Left ventricle myocardium superior (tissue), 1 donor: ENCODE measurements at regions not wholly inside any gene's neighbourhood (a gene's known extent, or its start where the extent isn't known, plus 50 kb on each side); places are given as distances from the start of the nearest gene placed in this dataset.

Source experiments
- ATAC-seq: fragments of 200-7000 bp; cut with Tn5 transposase; one replicate; pipeline ENCODE4 v1.9.1; 2020; ENCODE audit warnings: mild to moderate bottlenecking, moderate library complexity
- DNase-seq: peaks from one replicate; pipeline ENCODE4 v3.0.0-alpha.2; 2020
- intact Hi-C: fragments of 100-400 bp; cut with micrococcal nuclease; formaldehyde crosslinking; loops from one replicate; pipeline ENCODE4 v1.11.0; 2022
- donor health status: DM: no; HTN: yes; CAD: no; lungs with severe emphysema.

DNA sequence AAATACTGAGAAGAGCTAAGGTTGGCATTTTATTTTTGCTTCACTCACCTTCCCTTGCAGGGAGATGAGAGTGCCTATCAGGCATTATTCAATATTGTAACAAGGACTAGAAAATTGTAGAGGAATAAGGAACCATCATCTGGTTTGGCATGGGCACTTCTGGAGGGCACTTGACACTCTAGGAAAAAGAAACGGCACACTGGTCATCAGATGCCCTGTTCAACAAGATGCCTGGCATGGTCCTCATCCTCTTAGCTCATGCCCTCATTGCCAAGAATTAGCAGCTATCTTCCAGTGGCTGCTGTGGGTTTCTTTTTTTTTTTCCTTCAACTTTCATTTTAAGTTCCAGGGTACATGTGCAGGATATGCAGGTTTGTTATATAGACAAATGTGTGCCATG, 95.1 kb upstream of the ESRRG start:
- peak; percentile 72 for ATAC-seq
- DNase-seq, result no peak
- intact Hi-C loops, result no loop called here

DNA sequence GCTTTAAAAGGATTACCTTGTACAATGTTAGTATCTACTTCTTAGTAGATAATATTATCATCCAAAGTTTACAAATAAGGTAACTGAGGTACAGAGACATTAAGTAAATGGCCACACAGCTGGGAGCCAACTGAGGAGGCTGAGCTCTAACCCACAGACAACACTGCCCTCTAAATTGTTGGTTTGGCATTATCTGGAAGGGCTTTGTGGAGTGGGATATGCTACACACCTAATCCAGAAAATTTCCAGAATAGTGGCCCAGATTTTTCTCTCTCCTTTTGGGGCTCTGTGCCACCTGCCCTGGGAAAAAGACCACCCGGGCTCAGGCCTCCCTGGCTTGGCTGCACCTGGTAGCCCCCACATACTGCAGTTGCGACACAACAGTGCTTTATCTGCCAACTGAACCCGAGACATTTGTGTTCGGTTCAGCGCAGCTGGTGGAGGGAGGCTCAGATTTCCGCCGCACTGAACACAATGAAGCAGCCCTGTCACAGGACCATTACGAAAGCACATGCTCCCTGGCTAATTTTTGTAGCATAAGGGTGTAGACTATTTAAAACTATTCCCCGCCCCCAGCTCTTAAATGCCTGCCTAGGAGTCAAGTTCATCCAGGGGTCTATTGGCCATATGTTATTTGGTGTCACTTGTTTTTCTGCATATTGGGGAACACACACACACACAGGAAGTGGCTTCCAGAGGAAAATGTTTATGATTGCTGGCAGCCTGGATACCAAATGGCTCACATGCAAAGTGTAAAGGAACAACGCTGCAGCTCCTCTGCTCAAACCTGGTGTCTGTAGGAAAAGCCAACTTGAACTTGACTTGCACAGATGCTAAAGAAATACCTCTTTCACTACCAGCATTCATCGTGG, 92.3 kb upstream of the ESRRG start:
- intact Hi-C loops, result no loop called here
- ATAC-seq, result peak; percentile 90
- peak; percentile 39 for DNase-seq

DNA sequence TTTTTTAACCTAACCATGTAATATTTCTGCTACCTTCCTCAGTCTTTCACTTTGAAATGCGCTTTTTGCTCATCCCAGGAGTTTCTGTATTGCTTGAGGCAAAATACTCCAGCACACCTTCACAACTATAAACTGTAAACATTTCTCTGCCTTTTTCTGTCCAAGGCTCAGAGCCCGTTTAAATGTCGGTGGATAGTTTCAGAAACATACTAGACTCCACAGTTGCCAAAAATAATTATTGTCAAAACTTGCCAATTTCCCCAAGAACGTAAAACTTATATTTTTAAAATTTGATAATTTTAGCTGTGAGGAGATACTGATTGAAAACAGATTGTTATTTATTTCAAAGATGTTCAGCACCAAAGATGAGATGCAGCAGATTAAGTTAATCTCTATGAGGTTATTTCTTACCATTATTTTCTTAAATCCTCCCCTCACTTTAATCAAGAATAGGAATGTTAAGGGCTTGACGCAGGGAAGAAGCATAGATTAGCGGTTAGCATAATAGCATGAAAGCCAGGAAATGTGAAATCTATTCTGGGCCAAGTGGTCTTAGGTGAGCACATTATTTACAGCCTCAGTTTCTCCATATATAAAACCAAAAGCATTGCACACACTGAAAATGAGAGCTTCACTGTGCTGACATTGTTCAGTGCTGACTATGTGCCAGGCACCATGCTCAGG, 91.5 kb upstream of the ESRRG start:
- ATAC-seq, result peak; percentile 29
- DNase-seq, result no peak
- intact Hi-C loops, result no loop called here

DNA sequence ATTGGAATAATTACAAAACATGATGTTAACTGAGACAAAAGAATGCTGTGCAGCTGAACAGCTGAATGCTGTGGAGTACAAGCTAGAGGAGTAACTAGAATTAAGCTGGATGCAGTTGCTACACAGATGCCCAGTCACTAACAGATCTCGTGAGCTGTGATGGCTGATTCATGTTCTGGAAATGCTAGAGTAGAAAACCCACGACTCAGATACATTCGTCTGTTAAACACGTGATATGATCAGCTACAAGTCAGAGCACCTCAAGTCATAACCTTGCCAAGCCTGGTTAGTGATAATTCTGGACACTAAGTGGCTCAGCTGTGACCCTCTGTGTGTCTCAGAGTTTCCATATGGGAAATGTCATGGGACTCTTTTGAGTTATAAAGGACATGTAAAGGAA, 89.7 kb upstream of the ESRRG start:
- intact Hi-C loops, result no loop called here
- DNase-seq (no peak), ATAC-seq (peak; percentile 41)

DNA sequence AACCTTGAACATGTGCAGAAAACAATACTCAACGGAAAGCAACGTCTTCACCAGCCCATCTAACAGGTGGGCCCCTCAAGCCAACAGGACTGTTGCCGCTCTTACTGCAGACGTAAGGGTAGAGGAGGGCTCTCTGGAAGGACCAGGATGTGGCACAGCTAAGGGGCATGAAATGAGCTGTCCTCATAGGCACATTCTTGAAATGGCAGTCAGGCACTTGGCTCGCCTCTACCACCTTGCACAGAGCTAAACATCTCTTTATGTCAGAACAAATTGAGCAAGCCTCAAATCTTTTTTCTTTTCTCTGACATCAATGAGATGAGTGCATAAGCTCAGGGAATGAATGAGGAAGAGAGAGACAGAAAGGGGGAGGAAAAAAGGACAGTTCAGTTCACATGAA, 86.4 kb upstream of the ESRRG start:
- intact Hi-C loops, result no loop called here
- no peak for ATAC-seq

DNA sequence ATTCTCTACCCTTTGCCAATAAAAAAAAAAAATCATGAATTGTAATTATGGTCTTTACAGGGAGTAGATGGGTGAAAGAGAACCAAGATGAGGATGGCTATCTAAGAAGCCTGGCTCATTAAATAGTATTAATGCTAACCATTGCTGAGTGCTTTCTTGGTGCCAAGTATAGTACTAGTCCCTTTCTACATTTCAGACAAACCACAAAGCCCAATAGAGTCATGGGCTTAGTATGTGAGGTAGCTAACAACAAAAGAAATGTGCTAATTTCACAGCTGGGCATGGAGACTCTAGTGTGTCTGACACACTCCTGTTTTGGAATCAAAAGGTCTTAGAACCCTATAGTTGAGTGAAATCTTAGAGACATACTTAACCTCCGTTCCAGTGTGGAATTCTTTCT, 84.5 kb upstream of the ESRRG start:
- no peak for ATAC-seq
- intact Hi-C loops, result no loop called here
- DNase-seq, result no peak

More for the DNA sequence above, 86.4 kb upstream of the ESRRG start:
- no peak for DNase-seq

DNA sequence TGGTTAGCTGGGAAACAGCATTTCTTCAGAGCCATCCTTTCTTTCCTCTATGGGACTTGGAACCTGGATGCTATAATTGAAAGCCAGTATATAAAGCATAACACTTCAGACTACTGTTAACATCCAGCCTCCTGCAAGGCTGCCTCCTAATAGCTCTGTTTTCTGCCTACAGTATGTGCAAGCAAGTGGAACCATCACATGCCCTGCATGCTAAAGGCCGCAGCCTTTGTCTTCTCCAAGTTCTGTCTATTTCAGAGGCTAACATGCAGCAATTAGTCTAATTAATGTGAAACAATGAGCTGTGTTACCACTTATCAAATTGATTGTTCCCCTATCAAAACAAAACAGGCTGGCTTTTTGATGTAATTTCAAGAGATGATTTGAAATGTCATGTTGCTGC, 82.7 kb upstream of the ESRRG start:
- peak; percentile 8 for ATAC-seq
- intact Hi-C loops, result no loop called here
- no peak for DNase-seq

DNA sequence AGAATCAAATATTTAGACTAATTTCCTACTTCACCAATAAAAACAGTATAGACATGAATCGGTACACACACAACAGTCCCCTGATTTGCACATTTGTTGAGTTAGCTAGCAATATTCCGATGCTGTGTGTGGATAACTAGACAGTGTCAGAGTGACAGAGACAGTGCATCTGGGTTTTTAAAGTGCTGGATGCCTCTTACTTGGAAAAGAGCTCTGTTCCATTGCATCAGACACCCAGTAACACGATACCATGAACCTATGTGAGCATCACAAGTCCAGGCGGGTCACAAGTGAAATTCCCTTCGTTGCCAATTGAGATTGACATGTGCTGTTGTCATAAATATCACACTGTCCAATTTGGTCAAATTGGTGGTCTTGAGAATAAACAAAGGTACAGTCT, 82.0 kb upstream of the ESRRG start:
- ATAC-seq (peak; percentile 94), DNase-seq (no peak)
- intact Hi-C loops, result no loop called here

DNA sequence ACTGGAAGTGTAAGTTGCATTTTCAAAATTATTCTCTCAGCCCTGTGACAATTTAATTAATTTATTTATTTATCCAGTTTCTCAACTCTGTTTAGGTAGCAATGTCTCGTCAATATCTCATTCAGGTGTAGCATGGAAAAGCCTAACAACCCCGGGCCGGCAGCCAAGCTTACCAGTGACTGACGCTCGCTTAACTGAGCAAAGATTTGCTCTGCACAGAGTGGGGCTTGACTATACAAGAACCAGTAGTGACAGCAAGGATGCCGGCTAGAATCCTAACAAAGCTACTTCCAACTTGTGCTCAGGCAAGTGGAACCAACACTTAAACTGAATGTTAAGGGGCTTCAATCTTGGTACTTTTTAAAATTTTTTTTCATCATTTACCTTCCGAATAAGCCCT, 80.9 kb upstream of the ESRRG start:
- DNase-seq, result peak; percentile 33

DNA sequence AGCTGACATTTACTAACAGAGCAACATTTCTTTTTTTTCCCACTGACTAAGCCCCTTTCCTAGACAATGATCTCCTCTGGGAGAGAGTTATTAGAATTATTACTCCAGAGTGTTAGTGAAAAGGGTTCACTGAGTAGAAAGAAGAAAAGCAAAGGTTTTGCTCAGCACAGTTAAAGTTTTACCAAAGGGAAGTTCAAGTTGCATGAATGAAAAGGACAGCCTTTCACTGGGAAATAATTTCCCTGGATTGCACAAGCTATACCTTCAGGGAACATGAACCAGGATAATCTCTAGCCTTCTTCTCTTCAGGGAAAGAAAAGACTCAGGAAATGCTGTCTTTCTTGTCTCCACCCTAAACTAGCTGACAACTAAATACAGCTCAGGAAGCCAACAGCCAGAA, 71.4 kb upstream of the ESRRG start:
- no peak for DNase-seq
- peak; percentile 14 for ATAC-seq
- intact Hi-C loops, result no loop called here

More for the DNA sequence above, 80.9 kb upstream of the ESRRG start:
- intact Hi-C loops, result no loop called here
- peak; percentile 64 for ATAC-seq

DNA sequence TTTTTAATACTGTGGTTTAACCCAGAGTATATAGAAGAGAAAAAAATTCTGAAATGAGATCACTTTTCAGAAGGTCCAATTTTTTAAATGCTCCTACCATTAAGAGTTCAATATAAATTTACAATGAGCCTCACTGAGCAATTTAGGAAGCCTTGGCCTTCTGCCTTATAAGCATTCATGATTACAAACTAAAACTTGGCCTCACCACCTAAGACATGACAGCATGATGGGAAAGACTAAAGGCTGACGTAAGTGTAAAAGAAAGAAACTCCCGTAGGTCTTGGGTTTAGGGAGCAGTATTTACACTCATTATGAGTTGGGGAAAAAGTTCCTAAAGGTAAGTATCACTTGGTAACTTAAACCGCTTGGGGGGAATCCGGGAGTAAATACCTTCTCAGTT, 70.7 kb upstream of the ESRRG start:
- peak; percentile 27 for ATAC-seq
- DNase-seq, result no peak

DNA sequence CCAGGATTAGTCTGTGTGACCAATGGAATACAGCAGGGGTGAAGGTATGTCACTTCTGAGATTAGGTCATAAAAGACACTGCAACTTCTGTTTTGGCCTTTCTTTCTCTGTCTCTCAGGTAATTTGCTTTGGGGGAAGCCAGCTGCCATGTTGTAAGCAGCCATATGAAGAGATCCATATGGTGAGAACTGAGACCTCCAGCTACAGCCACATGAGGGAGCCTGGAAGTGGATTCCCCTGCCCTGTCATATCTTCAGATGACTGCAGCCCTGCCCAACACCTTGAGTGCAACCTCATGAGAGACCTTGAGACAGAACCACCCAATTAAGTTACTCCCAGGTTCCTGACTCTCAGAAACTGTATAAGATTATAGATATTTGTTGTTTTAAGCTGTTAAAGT, 70.1 kb upstream of the ESRRG start:
- DNase-seq, result no peak
- intact Hi-C loops, result no loop called here
- ATAC-seq, result no peak

More for the DNA sequence above, 70.7 kb upstream of the ESRRG start:
- intact Hi-C loops, result no loop called here

DNA sequence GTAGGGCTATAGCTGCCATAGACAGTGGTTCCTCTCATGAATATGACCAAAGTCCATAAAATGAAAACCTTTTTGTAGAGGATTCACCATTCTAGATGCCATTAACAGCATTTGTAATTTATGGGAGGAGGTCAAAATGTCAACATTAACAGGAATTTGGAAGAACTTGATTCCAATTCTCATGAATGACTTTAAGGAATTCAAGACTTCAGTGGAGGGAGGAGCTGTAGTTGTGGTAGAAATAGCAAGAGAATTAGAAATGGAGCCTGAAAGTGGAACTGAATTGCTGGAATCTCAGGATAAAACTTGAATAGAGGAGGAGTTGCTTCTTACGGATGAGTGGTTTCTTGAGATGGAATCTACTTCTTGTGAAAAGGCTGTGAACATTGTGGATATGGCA, 65.4 kb upstream of the ESRRG start:
- intact Hi-C loops, result no loop called here
- ATAC-seq (no peak), DNase-seq (no peak)

DNA sequence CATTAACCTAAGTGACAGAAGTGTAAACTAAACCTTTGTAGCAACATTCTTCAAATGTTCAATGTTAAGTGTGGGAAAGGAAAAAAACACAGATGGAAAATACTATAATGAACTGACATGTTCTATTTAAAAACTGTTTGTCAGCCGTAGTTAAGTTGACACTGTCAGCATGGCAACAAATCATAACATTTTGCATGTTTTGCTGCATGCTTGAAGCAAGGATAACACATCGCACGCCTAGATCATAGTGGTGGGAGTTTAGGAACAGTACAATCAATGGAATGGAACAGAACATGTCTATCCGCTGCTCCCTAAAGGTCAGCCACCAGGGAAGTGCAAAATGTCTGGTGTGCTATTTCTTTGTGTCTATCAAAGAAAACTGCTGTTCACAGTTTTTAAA, 62.5 kb upstream of the ESRRG start:
- ATAC-seq, result peak; percentile 95
- intact Hi-C loops, result no loop called here
- no peak for DNase-seq

DNA sequence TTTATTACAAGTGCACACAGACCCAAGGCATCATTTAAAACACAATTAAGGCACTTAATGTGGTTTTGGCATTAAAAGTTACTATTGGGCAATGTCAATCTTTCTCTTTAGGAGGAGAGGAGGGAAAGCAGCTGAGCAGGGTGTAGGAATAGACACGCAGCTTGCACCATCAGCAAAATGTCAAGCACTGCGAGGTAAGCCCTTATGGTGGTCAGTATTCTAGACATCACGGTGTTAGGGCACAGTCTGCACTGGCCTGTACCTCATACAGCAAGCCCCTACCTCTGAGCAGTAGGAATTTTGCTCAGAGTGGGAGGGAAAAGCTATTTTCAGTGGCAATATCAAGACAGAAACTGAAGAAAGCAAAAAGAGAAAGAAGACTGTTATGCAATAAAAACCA, 62.0 kb upstream of the ESRRG start:
- ATAC-seq, result peak; percentile 67

DNA sequence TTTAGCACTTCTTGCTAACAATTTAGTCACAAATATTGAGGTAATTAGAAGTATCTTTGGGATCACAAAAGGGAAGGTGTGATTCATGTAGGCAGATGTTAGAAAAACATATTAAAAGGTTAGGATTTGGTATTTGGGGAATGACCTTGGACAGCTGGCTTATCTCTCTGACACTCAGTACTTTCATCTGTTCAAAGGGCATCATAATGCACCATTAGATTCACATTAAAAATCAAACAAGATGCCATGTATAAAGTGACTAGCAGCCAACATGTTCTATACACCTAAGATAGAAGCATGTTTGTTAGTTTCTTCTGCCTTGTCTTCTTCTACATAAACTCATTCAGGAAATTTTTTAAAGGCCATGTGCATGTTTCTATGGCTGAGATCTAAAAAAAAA, 56.5 kb upstream of the ESRRG start:
- intact Hi-C loops, result no loop called here
- no peak for ATAC-seq
- no peak for DNase-seq

More for the DNA sequence above, 62.0 kb upstream of the ESRRG start:
- DNase-seq, result no peak
- intact Hi-C loops, result no loop called here

DNA sequence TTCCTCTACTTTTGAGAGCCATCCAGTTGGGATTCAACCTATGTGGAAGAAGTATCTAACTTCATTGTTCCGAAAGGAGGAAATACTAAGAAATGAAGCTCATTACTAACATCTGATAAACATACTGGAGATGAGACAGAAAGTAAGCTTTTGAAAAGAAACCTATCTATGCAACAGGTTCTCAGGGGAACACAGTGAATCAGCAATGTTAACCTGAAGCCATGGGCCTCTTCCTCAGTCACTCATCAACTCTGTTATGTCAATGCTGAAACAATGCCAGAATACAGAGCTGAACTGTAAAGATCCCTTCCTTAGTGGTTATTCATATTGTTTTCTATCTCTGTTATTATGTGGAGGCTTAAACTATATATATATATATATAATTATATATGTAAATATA, 55.5 kb upstream of the ESRRG start:
- intact Hi-C loops, result no loop called here
- ATAC-seq (no peak), DNase-seq (no peak)

DNA sequence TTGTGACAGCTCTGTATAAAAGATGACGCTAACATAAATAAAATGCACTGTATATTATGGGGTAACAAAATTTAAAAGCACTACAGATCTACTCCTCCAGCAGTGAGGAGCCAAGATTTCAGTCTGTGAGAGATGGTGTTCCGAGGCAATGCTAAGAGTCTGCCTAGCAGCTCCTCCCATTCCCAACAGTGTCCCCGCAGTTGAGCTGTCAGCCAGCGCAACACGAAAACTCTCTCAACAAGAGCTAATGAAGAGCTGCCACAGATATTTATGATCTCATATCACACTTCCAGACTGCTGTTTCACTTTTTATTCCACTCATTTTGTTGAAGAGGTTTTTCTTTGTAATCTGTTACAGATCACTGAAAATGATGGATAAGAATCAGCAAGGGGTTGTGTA, 53.9 kb upstream of the ESRRG start:
- intact Hi-C loops, result no loop called here
- DNase-seq, result no peak
- ATAC-seq, result no peak
